HG02840 (cell line): ENCODE measurements at regions not wholly inside any gene's neighbourhood (a gene's known extent, or its start where the extent isn't known, plus 50 kb on each side); places are given as distances from the start of the nearest gene placed in this dataset.
"Not testable (repeated sequence)": the region's sequence is repeated elsewhere in the genome, so short reads cannot be mapped to it uniquely, and the experiment has no call there.

Experiments used
- ATAC-seq: cut with Tn5 transposase; IDR thresholded peaks from one replicate; pipeline ENCODE4 v1.9.1; 2021; ENCODE audit warnings: mild to moderate bottlenecking, moderate library complexity, moderate number of reproducible peaks; ENCODE audit not compliant: unreplicated experiment, low FRiP score

GRCh38 chr13:50153876-50154275 lies 138.6 kb downstream of the KCNRG start:
- no peak for ATAC-seq

GRCh38 chr13:50154697-50155096 lies 139.5 kb downstream of the KCNRG start:
- ATAC-seq, result no peak

GRCh38 chr13:50156140-50156539 lies 140.9 kb downstream of the KCNRG start:
- ATAC-seq, result no peak

GRCh38 chr13:50156561-50157127 lies 141.4 kb downstream of the KCNRG start:
- ATAC-seq, result no peak

- ATAC-seq, result no peak
Observed at GRCh38 chr13:50158385-50159165, 143.3 kb downstream of the KCNRG start.

- ATAC-seq, result no peak
Observed at GRCh38 chr13:50159607-50160006, 144.4 kb downstream of the KCNRG start.

- ATAC-seq, result no peak
Observed at GRCh38 chr13:50161052-50161451, 145.8 kb downstream of the KCNRG start.

- ATAC-seq, result no peak
Observed at GRCh38 chr13:50162001-50162400, 146.8 kb downstream of the KCNRG start.

GRCh38 chr13:50162567-50162966 lies 147.3 kb downstream of the KCNRG start:
- no peak for ATAC-seq

GRCh38 chr13:50167224-50167947 lies 152.1 kb downstream of the KCNRG start:
- ATAC-seq, result no peak

GRCh38 chr13:50167967-50168366 lies 152.7 kb downstream of the KCNRG start:
- no peak for ATAC-seq

- no peak for ATAC-seq
Observed at GRCh38 chr13:50168786-50169185, 153.5 kb downstream of the KCNRG start.

- ATAC-seq, result no peak
Observed at GRCh38 chr13:50170447-50171037, 155.3 kb downstream of the KCNRG start.

GRCh38 chr13:50171590-50172282 lies 156.5 kb downstream of the KCNRG start:
- no peak for ATAC-seq

GRCh38 chr13:50173045-50173444 lies 157.8 kb downstream of the KCNRG start:
- ATAC-seq, result not testable (repeated sequence)

GRCh38 chr13:50174630-50175029 lies 159.4 kb downstream of the KCNRG start:
- no peak for ATAC-seq

- ATAC-seq, result no peak
Observed at GRCh38 chr13:50179977-50180376, 164.7 kb downstream of the KCNRG start.

GRCh38 chr13:50185769-50186763 lies 170.8 kb downstream of the KCNRG start:
- ATAC-seq, result not testable (repeated sequence)

- ATAC-seq, result no peak
Observed at GRCh38 chr13:50187352-50188029, 172.2 kb downstream of the KCNRG start.
